GM19240 (cell line): ENCODE measurements at regions not wholly inside any gene's neighbourhood (a gene's known extent, or its start where the extent isn't known, plus 50 kb on each side); places are given as distances from the start of the nearest gene placed in this dataset.
"Not testable (repeated sequence)": the region's sequence is repeated elsewhere in the genome, so short reads cannot be mapped to it uniquely, and the experiment has no call there.

Experiments used
- DNase-seq: peaks from one replicate; pipeline ENCODE4 v3.0.0; 2011; ENCODE audit warnings: low spot score; ENCODE audit not compliant: insufficient read length

- DNase-seq = peak; percentile 29
These were observed 454.6 kb upstream of the ZNG1F start for GRCh38 chr9:41643571-41644279.

- not testable (repeated sequence) for DNase-seq
These were observed 444.6 kb upstream of the ZNG1F start for GRCh38 chr9:41633726-41634125.

GRCh38 chr9:41623666-41624065 lies 434.5 kb upstream of the ZNG1F start:
- not testable (repeated sequence) for DNase-seq

- not testable (repeated sequence) for DNase-seq
These were observed 430.1 kb upstream of the ZNG1F start for GRCh38 chr9:41619254-41619653.

GRCh38 chr9:41606961-41607547 lies 417.9 kb upstream of the ZNG1F start:
- not testable (repeated sequence) for DNase-seq

GRCh38 chr9:41565572-41565971 lies 376.5 kb upstream of the ZNG1F start:
- DNase-seq = not testable (repeated sequence)
